ENCODE measurements at regions not wholly inside any gene's neighbourhood (a gene's known extent, or its start where the extent isn't known, plus 50 kb on each side); places are given as distances from the start of the nearest gene placed in this dataset.

GRCh38 chr2:146209842-146210275 is 1635.0 kb upstream of the ACVR2A start (continued):
- TF ChIP-seq STAT1 (IDR thresholded peaks at IDR 0.05; ENCODE audit: unreplicated experiment) = no peak
- TF ChIP-seq, protein P1, sequence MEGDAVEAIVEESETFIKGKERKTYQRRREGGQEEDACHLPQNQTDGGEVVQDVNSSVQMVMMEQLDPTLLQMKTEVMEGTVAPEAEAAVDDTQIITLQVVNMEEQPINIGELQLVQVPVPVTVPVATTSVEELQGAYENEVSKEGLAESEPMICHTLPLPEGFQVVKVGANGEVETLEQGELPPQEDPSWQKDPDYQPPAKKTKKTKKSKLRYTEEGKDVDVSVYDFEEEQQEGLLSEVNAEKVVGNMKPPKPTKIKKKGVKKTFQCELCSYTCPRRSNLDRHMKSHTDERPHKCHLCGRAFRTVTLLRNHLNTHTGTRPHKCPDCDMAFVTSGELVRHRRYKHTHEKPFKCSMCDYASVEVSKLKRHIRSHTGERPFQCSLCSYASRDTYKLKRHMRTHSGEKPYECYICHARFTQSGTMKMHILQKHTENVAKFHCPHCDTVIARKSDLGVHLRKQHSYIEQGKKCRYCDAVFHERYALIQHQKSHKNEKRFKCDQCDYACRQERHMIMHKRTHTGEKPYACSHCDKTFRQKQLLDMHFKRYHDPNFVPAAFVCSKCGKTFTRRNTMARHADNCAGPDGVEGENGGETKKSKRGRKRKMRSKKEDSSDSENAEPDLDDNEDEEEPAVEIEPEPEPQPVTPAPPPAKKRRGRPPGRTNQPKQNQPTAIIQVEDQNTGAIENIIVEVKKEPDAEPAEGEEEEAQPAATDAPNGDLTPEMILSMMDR (conservative IDR thresholded peaks at IDR 0.05; ENCODE audit: low read depth in 2 of 2) = no peak
- TF ChIP-seq EZH2 (IDR thresholded peaks at IDR 0.05; ENCODE audit: low read depth, unreplicated experiment) = no peak
- no peak for TF ChIP-seq EZH2phosphoT487 (IDR thresholded peaks at IDR 0.05; ENCODE audit: unreplicated experiment)
- no peak for TF ChIP-seq ETS1 (IDR thresholded peaks at IDR 0.05)
- TF ChIP-seq POLR2AphosphoS5 (IDR thresholded peaks at IDR 0.05; ENCODE audit: low read depth) = no peak

DNA sequence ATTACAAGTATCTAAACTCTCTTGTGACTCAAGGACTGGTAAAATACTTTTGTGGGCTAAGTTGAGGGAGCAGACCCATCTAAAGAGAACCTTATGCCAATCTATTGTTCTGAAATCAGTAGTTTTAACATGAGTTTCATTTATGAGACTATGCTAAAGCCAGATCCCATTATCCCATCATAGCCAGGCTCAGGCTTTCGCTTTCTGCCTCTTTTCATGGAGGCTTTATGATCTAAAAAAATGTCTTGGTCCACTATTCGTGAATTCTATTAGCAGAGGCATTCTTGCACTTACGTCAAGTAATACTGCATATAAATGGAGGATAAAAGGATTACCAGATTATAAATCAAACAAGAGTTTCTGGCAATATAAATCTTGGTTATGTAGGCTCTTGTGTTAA is 1636.9 kb upstream of the ACVR2A start:
- Histone ChIP-seq H3K27ac (ENCODE audit: low read depth) (no peak overlapping the region), H3K79me2 (replicated peaks; ENCODE audit: insufficient read depth) (no peaks in the 10 kb centered on the region), H2AFZ (no peak overlapping the region), H3F3A (replicated peaks; ENCODE audit: low read depth) (no peaks in the 10 kb centered on the region), H3K4me2 (no peak overlapping the region), H3K4me1 (ENCODE audit: insufficient read depth) (no peaks in the 10 kb centered on the region), H4K20me1 (replicated peaks; ENCODE audit: insufficient read depth) (no peaks in the 10 kb centered on the region), H3K4me3 (no peak overlapping the region), H3K9me2 (ENCODE audit: insufficient read depth) (no peaks in the 10 kb centered on the region), H3K27me3 (ENCODE audit: insufficient read depth) (no peaks in the 10 kb centered on the region), H3K36me3 (ENCODE audit: insufficient read depth) (no peaks in the 10 kb centered on the region)
- Mint-ChIP-seq H3K36me3 (ENCODE audit: low read depth) (peaks cover 4% of the 10 kb centered on the region; the same call in 2 of the 3 replicates), H3K4me1 (no peaks in the 10 kb centered on the region), H3K27me3 (ENCODE audit: insufficient read depth, low read depth, poor library complexity) (no peaks in the 10 kb centered on the region), H3K4me3 (no peak overlapping the region), H3K27ac (no peak overlapping the region), H3K9me3 (peaks cover 4% of the 10 kb centered on the region)
- no peak for DNase-seq (ENCODE audit: low spot score)
- no peak for ATAC-seq
- TF ChIP-seq NANOG (IDR thresholded peaks at IDR 0.05; ENCODE audit: borderline replicate concordance) (no peak), JUNB (IDR thresholded peaks at IDR 0.05; ENCODE audit: unreplicated experiment) (no peak), ETS1 (IDR thresholded peaks at IDR 0.05) (no peak), CREB1 (CRISPR knock-in tag; IDR thresholded peaks at IDR 0.05; ENCODE audit: low read depth) (no peak), POLR2AphosphoS5 (IDR thresholded peaks at IDR 0.05; ENCODE audit: low read depth) (no peak), EZH2phosphoT487 (IDR thresholded peaks at IDR 0.05; ENCODE audit: unreplicated experiment) (no peak), ZNF114 (CRISPR knock-in tag; IDR thresholded peaks at IDR 0.05) (no peak), STAT1 (IDR thresholded peaks at IDR 0.05; ENCODE audit: unreplicated experiment) (no peak), REST (IDR thresholded peaks at IDR 0.05; ENCODE audit: unreplicated experiment) (no peak)
- TF ChIP-seq, protein P1 (conservative IDR thresholded peaks at IDR 0.05; ENCODE audit: low read depth in 2 of 2) = no peak

All from GM23338 (cell line).